B cell (primary cell): ENCODE measurements at regions not wholly inside any gene's neighbourhood (a gene's known extent, or its start where the extent isn't known, plus 50 kb on each side); places are given as distances from the start of the nearest gene placed in this dataset.
"Not testable (repeated sequence)": the region's sequence is repeated elsewhere in the genome, so short reads cannot be mapped to it uniquely, and the experiment has no call there.

Experiments used
- ATAC-seq: fragments of 200-7000 bp; cut with Tn5 transposase; one replicate; pipeline ENCODE4 v1.10.0; 2021; ENCODE audit warnings: low read depth, mild to moderate bottlenecking, moderate number of reproducible peaks, moderate library complexity
- CTCF ChIA-PET: fragments of 350-600 bp; sonication (Branson Sonifier 250); formaldehyde crosslinking; loops from one replicate; lab custom pipeline; 2021; ENCODE audit warnings: antibody characterized with exemption, inconsistent platforms; lab: Charles Lee
- POLR2A ChIA-PET: fragments of 350-600 bp; sonication (Branson Sonifier 250); formaldehyde crosslinking; loops from one replicate; lab custom pipeline; 2021; ENCODE audit warnings: antibody characterized with exemption; lab: Charles Lee
- DNase-seq: peaks from one replicate; pipeline ENCODE4 v3.0.0; 2013
- H2AFZ ChIP-seq: 2 replicates; pipeline ENCODE4 v1.6.1; 2012; ENCODE audit warnings: mild to moderate bottlenecking, low read depth, low read length; ENCODE audit not compliant: insufficient read depth, poor library complexity, severe bottlenecking
- H3K27ac ChIP-seq, 2 donors: 1 replicate in 1 of 2; 2 replicates in 1 of 2; pipeline ENCODE4 v1.5.1; 2012 to 2013; ENCODE audit warnings: low read length in 2 of 2, mild to moderate bottlenecking in 2 of 2, moderate library complexity in 1 of 2
- H3K27me3 ChIP-seq, 4 experiments: fragments of 200-600 bp in 1 of 4; sonication (generic) in 1 of 4; replicated peaks in 1 of 4; 1 replicate in 2 of 4; 2 replicates in 2 of 4; pipeline versions ENCODE4 v1.6.1 to v1.7.0; 2013 to 2016; ENCODE audit warnings: low read length in 3 of 4, mild to moderate bottlenecking in 2 of 4, mixed read lengths in 1 of 4, moderate library complexity in 1 of 4; ENCODE audit not compliant: insufficient read depth in 4 of 4, control insufficient read depth in 3 of 4; ENCODE audit errors: control extremely low read depth in 1 of 4
- H3K36me3 ChIP-seq, 2 experiments: replicated peaks in 1 of 2; 1 replicate in 1 of 2; 2 replicates in 1 of 2; pipeline versions ENCODE4 v1.6.1 to v1.7.1; 2013; ENCODE audit warnings: low read length in 1 of 2; ENCODE audit not compliant: insufficient read depth in 2 of 2, control insufficient read depth in 1 of 2; ENCODE audit errors: control extremely low read depth in 1 of 2, extremely low read depth in 1 of 2
- H3K4me1 ChIP-seq, 2 donors: fragments of 200-600 bp in 1 of 2; sonication (generic) in 1 of 2; 1 replicate in 1 of 2; 2 replicates in 1 of 2; pipeline versions ENCODE4 v1.5.1 to v1.6.1; 2013 to 2017; ENCODE audit warnings: low read length in 2 of 2; ENCODE audit not compliant: control insufficient read depth in 2 of 2, insufficient read depth in 2 of 2
- H3K4me2 ChIP-seq: replicated peaks from 2 replicates; pipeline ENCODE3; 2012; ENCODE audit warnings: mild to moderate bottlenecking, low read depth, low read length; ENCODE audit not compliant: poor library complexity, severe bottlenecking
- H3K4me3 ChIP-seq, 5 experiments: fragments of 200-600 bp in 1 of 5; sonication (generic) in 1 of 5; 1 replicate in 3 of 5; 2 replicates in 2 of 5; pipeline versions ENCODE4 v1.5.1 to v1.7.0; 2011 to 2016; ENCODE audit warnings: low read length in 4 of 5, mild to moderate bottlenecking in 4 of 5, low read depth in 2 of 5, control low read depth in 1 of 5, moderate library complexity in 1 of 5; ENCODE audit not compliant: insufficient read depth in 1 of 5; ENCODE audit errors: control extremely low read depth in 1 of 5, extremely low read depth in 1 of 5
- H3K79me2 ChIP-seq: fragments of 200-600 bp; sonication (generic); one replicate; pipeline ENCODE4 v1.6.0; 2016; ENCODE audit warnings: low read length; ENCODE audit not compliant: control insufficient read depth, insufficient read depth
- H3K9ac ChIP-seq: fragments of 200-600 bp; sonication (generic); 2 replicates; pipeline ENCODE4 v1.6.1; 2017; ENCODE audit warnings: mild to moderate bottlenecking, low read length, moderate library complexity
- H3K9me3 ChIP-seq, 3 donors: one replicate each; pipeline versions ENCODE4 v1.6.1 to v1.7.1; 2013; ENCODE audit warnings: low read length in 2 of 3; ENCODE audit not compliant: control insufficient read depth in 2 of 3, insufficient read depth in 1 of 3; ENCODE audit errors: control extremely low read depth in 1 of 3
- H4K20me1 ChIP-seq: 2 replicates; pipeline ENCODE4 v1.6.0; 2012; ENCODE audit warnings: mild to moderate bottlenecking, low read length; ENCODE audit not compliant: insufficient read depth, control insufficient read depth, poor library complexity, severe bottlenecking
- H3K27ac Mint-ChIP-seq: one replicate; pipeline ENCODE4 v1.8.0; 2021; ENCODE audit warnings: mixed read lengths
- H3K27me3 Mint-ChIP-seq: one replicate; pipeline ENCODE4 v1.8.0; 2021; ENCODE audit warnings: mixed read lengths
- H3K4me1 Mint-ChIP-seq: one replicate; pipeline ENCODE4 v1.8.0; 2021; ENCODE audit warnings: mixed read lengths
- H3K4me3 Mint-ChIP-seq: one replicate; pipeline ENCODE4 v1.8.0; 2021; ENCODE audit warnings: mixed read lengths
- H3K9me3 Mint-ChIP-seq: one replicate; pipeline ENCODE4 v1.8.0; 2022; ENCODE audit warnings: mixed read lengths; ENCODE audit not compliant: insufficient read depth
- CTCF ChIP-seq: fragments of 200-600 bp; IDR thresholded peaks from one replicate; pipeline ENCODE4 v1.8.0; 2022; ENCODE audit warnings: antibody characterized with exemption, mild to moderate bottlenecking
- EZH2 ChIP-seq: IDR thresholded peaks from 2 replicates; pipeline ENCODE4 v1.6.1; 2012; ENCODE audit warnings: borderline replicate concordance, low read depth, mild to moderate bottlenecking, moderate library complexity, low read length; ENCODE audit not compliant: insufficient read depth, poor library complexity, severe bottlenecking
- WGBS: methylation state at CpG from one replicate; pipeline ENCODE4 v1.1.5; 2013; ENCODE audit warnings: missing lambda C conversion rate; ENCODE audit not compliant: insufficient coverage; 5-methylcytosine and 5-hydroxymethylcytosine counted together
- intact Hi-C: fragments of 100-400 bp; cut with micrococcal nuclease; formaldehyde crosslinking; loops from one replicate; pipeline ENCODE4 v1.10.0; 2022

GRCh38 chr13:110044551-110045111 lies 258.2 kb upstream of the IRS2 start:
- H3K36me3 ChIP-seq, result no peaks in the 10 kb centered on the region
- peaks cover 3% of the 10 kb centered on the region for H3K27me3 Mint-ChIP-seq
- CTCF ChIA-PET, result no interaction called here
- intact Hi-C loops, result no loop called here
- no peak for TF ChIP-seq EZH2
- TF ChIP-seq CTCF, result no peak
- H3K27ac ChIP-seq, result no peak overlapping the region
- no peaks in the 10 kb centered on the region for H3K4me1 Mint-ChIP-seq
- H3K9ac ChIP-seq, result no peak overlapping the region
- no peaks in the 10 kb centered on the region for H3K9me3 Mint-ChIP-seq
- DNase-seq (no peak), ATAC-seq (no peak)
- no peaks in the 10 kb centered on the region for H3K79me2 ChIP-seq
- no peak overlapping the region for H3K4me3 ChIP-seq
- POLR2A ChIA-PET, result no interaction called here
- WGBS, result 35% methylated on average over 11 of the region's 15 CpGs
- H3K27ac Mint-ChIP-seq, result no peak overlapping the region
- no peaks in the 10 kb centered on the region for H4K20me1 ChIP-seq
- H3K4me2 ChIP-seq, result no peak overlapping the region
- H2AFZ ChIP-seq, result no peak overlapping the region
- H3K27me3 ChIP-seq, result peaks cover 0 to 9% (median 0%) of the 10 kb centered on the region in 4 experiments
- peaks cover 0 to 9% (median 0%) of the 10 kb centered on the region in 3 donors for H3K9me3 ChIP-seq
- no peak overlapping the region for H3K4me3 Mint-ChIP-seq
- no peaks in the 10 kb centered on the region for H3K4me1 ChIP-seq

GRCh38 chr13:110042253-110042950 lies 256.0 kb upstream of the IRS2 start:
- no peak overlapping the region for H3K4me3 ChIP-seq
- CTCF ChIA-PET, result no interaction called here
- H3K4me3 Mint-ChIP-seq, result no peak overlapping the region
- no peaks in the 10 kb centered on the region for H4K20me1 ChIP-seq
- no peak overlapping the region for H3K27ac ChIP-seq
- DNase-seq (no peak), ATAC-seq (no peak)
- WGBS, result 20% methylated on average over 10 of the region's 14 CpGs
- H3K4me2 ChIP-seq, result no peak overlapping the region
- H3K9ac ChIP-seq, result no peak overlapping the region
- POLR2A ChIA-PET, result no interaction called here
- no peak overlapping the region for H3K27ac Mint-ChIP-seq
- peaks cover 0 to 9% (median 0%) of the 10 kb centered on the region in 4 experiments for H3K27me3 ChIP-seq
- H3K79me2 ChIP-seq, result no peaks in the 10 kb centered on the region
- peaks cover 0 to 9% (median 0%) of the 10 kb centered on the region in 3 donors for H3K9me3 ChIP-seq
- TF ChIP-seq EZH2 (no peak), CTCF (no peak)
- no peaks in the 10 kb centered on the region for H3K4me1 ChIP-seq
- no peaks in the 10 kb centered on the region for H3K9me3 Mint-ChIP-seq
- peaks cover 3% of the 10 kb centered on the region for H3K27me3 Mint-ChIP-seq
- H3K4me1 Mint-ChIP-seq, result no peaks in the 10 kb centered on the region
- intact Hi-C loops, result no loop called here
- no peaks in the 10 kb centered on the region for H3K36me3 ChIP-seq
- H2AFZ ChIP-seq, result no peak overlapping the region

GRCh38 chr13:110041638-110042037 lies 255.3 kb upstream of the IRS2 start:
- H3K36me3 ChIP-seq, H3K4me3 ChIP-seq, H3K9ac ChIP-seq, H3K4me3 Mint-ChIP-seq, POLR2A ChIA-PET, intact Hi-C loops, H3K27ac ChIP-seq, H2AFZ ChIP-seq, H3K27me3 ChIP-seq, H3K4me2 ChIP-seq, H3K9me3 Mint-ChIP-seq, CTCF ChIA-PET, ATAC-seq, H4K20me1 ChIP-seq, H3K27ac Mint-ChIP-seq, H3K27me3 Mint-ChIP-seq, DNase-seq, H3K4me1 ChIP-seq, H3K4me1 Mint-ChIP-seq, H3K9me3 ChIP-seq, H3K79me2 ChIP-seq: not testable (repeated sequence)
- WGBS, result no CpG with 5 or more reads among the region's 4 CpGs
